ENCODE measurements at regions not wholly inside any gene's neighbourhood (a gene's known extent, or its start where the extent isn't known, plus 50 kb on each side); places are given as distances from the start of the nearest gene placed in this dataset.

DNA sequence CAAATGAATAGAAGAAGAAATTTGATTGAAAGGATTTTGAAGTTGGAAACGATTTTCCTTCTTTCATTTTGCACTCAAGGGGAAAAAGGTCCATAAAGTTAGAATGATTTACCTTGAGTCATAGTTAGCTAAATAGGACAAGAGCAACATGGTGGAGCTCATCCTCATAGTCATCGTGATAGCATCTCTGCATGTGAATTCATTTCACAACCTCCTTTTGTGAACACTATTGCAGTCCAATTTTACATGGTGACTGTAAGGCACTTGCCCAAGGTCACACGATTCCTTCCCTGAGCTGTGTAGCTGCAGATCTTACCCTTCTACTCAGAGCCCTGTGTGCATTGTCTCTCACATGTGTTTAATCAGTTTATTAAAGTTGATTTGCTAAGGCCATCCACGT, 359.8 kb upstream of the C2CD4B start:
- TF ChIP-seq, protein P1, sequence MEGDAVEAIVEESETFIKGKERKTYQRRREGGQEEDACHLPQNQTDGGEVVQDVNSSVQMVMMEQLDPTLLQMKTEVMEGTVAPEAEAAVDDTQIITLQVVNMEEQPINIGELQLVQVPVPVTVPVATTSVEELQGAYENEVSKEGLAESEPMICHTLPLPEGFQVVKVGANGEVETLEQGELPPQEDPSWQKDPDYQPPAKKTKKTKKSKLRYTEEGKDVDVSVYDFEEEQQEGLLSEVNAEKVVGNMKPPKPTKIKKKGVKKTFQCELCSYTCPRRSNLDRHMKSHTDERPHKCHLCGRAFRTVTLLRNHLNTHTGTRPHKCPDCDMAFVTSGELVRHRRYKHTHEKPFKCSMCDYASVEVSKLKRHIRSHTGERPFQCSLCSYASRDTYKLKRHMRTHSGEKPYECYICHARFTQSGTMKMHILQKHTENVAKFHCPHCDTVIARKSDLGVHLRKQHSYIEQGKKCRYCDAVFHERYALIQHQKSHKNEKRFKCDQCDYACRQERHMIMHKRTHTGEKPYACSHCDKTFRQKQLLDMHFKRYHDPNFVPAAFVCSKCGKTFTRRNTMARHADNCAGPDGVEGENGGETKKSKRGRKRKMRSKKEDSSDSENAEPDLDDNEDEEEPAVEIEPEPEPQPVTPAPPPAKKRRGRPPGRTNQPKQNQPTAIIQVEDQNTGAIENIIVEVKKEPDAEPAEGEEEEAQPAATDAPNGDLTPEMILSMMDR (IDR thresholded peaks at IDR 0.05; ENCODE audit: insufficient read depth, low read length): no peak
- TF ChIP-seq POLR2AphosphoS5 (IDR thresholded peaks at IDR 0.05; ENCODE audit: low read depth): no peak
- TF ChIP-seq, protein P2, sequence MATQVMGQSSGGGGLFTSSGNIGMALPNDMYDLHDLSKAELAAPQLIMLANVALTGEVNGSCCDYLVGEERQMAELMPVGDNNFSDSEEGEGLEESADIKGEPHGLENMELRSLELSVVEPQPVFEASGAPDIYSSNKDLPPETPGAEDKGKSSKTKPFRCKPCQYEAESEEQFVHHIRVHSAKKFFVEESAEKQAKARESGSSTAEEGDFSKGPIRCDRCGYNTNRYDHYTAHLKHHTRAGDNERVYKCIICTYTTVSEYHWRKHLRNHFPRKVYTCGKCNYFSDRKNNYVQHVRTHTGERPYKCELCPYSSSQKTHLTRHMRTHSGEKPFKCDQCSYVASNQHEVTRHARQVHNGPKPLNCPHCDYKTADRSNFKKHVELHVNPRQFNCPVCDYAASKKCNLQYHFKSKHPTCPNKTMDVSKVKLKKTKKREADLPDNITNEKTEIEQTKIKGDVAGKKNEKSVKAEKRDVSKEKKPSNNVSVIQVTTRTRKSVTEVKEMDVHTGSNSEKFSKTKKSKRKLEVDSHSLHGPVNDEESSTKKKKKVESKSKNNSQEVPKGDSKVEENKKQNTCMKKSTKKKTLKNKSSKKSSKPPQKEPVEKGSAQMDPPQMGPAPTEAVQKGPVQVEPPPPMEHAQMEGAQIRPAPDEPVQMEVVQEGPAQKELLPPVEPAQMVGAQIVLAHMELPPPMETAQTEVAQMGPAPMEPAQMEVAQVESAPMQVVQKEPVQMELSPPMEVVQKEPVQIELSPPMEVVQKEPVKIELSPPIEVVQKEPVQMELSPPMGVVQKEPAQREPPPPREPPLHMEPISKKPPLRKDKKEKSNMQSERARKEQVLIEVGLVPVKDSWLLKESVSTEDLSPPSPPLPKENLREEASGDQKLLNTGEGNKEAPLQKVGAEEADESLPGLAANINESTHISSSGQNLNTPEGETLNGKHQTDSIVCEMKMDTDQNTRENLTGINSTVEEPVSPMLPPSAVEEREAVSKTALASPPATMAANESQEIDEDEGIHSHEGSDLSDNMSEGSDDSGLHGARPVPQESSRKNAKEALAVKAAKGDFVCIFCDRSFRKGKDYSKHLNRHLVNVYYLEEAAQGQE (IDR thresholded peaks at IDR 0.05; ENCODE audit: insufficient replicate concordance, low read depth): no peak
